ENCODE measurements at regions not wholly inside any gene's neighbourhood (a gene's known extent, or its start where the extent isn't known, plus 50 kb on each side); places are given as distances from the start of the nearest gene placed in this dataset.

DNA sequence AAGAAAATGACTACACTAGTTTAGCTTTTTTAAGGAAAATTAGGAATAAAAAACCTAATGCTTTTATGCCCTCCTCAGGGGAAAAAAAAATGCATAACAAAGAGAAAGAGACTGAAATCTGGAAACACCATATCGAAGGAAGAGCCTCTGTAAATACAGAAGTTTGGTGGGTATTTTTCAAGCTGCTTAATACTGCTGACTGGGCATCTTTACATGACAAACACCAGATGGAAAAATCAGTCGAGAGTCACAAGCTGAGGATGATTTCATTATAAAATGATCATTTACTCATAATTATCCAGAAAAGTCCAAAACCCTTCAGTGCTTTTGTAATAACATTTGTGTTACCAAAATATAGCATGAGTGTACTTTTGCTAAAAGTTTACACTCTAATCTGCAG lies 1600.7 kb upstream of the ACVR2A start:
- TF ChIP-seq, protein P1, sequence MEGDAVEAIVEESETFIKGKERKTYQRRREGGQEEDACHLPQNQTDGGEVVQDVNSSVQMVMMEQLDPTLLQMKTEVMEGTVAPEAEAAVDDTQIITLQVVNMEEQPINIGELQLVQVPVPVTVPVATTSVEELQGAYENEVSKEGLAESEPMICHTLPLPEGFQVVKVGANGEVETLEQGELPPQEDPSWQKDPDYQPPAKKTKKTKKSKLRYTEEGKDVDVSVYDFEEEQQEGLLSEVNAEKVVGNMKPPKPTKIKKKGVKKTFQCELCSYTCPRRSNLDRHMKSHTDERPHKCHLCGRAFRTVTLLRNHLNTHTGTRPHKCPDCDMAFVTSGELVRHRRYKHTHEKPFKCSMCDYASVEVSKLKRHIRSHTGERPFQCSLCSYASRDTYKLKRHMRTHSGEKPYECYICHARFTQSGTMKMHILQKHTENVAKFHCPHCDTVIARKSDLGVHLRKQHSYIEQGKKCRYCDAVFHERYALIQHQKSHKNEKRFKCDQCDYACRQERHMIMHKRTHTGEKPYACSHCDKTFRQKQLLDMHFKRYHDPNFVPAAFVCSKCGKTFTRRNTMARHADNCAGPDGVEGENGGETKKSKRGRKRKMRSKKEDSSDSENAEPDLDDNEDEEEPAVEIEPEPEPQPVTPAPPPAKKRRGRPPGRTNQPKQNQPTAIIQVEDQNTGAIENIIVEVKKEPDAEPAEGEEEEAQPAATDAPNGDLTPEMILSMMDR (IDR thresholded peaks at IDR 0.05), result no peak
- TF ChIP-seq POLR2AphosphoS5 (IDR thresholded peaks at IDR 0.05) (no peak), POLR2A (IDR thresholded peaks at IDR 0.05) (no peak)
- no peaks in the 10 kb centered on the region for H3K4me1 ChIP-seq
- no peaks in the 10 kb centered on the region for H3K9me3 ChIP-seq
- H3K36me3 ChIP-seq, result no peaks in the 10 kb centered on the region
- no peak for DNase-seq (ENCODE audit: low spot score in 2 of 2)
- H3K27ac ChIP-seq, result no peak overlapping the region
- no peaks in the 10 kb centered on the region for H3K27me3 ChIP-seq
- intact Hi-C loops (cut with DNase I; ENCODE audit: low total_unique reads), result no loop called here
- H3K4me3 ChIP-seq, result no peak overlapping the region

DNA sequence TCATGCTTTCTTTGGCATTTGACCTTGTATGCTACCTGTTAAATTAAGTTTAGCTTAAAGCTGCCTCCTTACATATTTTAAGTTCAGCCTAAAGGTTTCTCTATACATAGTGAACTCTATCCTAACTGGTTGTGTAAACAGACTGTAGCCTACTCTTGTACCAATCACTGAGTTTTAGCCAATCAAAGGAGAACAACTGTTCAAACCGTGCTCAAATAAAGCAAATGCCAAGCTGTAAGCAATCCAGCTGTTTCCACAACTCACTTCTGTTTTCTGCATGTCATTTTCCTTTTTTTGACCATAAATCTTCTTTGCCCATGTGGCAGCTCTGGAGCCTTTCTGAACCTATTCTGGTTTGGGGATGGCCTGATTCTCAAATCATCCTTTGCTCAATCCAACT lies 1603.8 kb upstream of the ACVR2A start:
- no peaks in the 10 kb centered on the region for H3K36me3 ChIP-seq

DNA sequence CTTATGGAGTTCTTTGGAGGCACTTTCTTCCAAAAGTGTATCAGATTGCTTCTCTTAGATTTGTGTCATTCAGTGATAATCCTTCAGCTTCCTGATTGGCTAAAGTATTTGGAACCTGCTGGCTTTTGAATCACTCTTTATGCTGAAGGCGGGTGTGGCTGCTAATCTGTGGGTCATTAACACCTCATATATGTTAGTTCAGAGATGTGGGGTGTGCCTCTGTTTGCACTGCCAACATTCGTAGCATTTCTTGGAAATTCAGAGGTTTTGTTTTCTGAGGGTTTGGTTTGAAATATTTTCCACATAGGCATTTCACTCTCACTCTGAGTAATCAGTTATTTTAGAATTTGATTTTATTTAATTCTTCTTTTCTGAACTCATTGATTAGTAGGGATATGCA lies 1604.4 kb upstream of the ACVR2A start:
- TF ChIP-seq, protein P1 (IDR thresholded peaks at IDR 0.05), result no peak
- TF ChIP-seq POLR2AphosphoS5 (IDR thresholded peaks at IDR 0.05) (no peak), POLR2A (IDR thresholded peaks at IDR 0.05) (no peak)
- Histone ChIP-seq H3K27me3 (no peaks in the 10 kb centered on the region), H3K9me3 (no peaks in the 10 kb centered on the region), H3K27ac (no peak overlapping the region), H3K4me3 (no peak overlapping the region), H3K36me3 (no peaks in the 10 kb centered on the region), H3K4me1 (no peaks in the 10 kb centered on the region)
- no peak for DNase-seq (ENCODE audit: low spot score in 2 of 2)
- intact Hi-C loops (cut with DNase I; ENCODE audit: low total_unique reads), result no loop called here

More for the DNA sequence above, 1603.8 kb upstream of the ACVR2A start:
- no peak for DNase-seq (ENCODE audit: low spot score in 2 of 2)
- Histone ChIP-seq H3K27me3 (no peaks in the 10 kb centered on the region), H3K27ac (no peak overlapping the region), H3K4me3 (no peak overlapping the region), H3K4me1 (no peaks in the 10 kb centered on the region), H3K9me3 (no peaks in the 10 kb centered on the region)
- intact Hi-C loops (cut with DNase I; ENCODE audit: low total_unique reads), result no loop called here
- TF ChIP-seq, protein P1 (IDR thresholded peaks at IDR 0.05), result no peak

DNA sequence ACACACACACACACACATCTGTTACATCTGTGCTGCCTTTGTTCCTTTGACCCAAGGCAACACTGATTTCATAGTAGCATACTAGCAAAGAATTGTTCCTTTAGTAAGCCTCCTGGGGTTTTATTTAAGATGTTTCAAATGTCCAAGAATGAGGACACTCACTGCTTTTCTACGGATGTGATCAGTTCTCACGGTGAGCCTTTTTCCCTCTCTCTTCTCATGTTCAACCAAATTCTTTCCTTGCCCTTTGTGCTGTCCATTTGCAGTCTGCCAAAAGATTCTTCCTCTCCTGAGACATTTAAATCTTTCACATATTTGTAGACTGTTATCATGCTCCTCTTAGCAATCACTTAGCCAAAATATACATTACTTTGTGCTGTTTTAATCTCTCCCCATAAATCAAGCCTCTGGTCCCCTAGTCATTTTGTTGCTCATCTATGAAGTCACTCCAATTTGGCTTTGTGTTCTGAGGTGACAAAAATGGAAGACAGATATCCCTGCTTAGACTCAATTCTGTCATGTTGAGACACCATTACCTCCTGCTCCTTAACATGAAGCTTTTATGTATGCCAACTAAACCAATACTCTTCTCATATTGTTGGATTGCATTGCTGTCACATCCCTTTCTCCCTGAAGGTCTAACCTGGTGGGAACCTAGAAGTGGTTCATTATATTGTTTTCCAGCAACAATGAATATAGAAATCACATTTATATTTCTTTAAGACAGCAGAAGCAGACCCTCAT lies 1605.3 kb upstream of the ACVR2A start:
- Histone ChIP-seq H3K4me3 (no peak overlapping the region), H3K27me3 (no peaks in the 10 kb centered on the region), H3K27ac (no peak overlapping the region), H3K9me3 (no peaks in the 10 kb centered on the region), H3K36me3 (no peaks in the 10 kb centered on the region), H3K4me1 (no peaks in the 10 kb centered on the region)
- intact Hi-C loops (cut with DNase I; ENCODE audit: low total_unique reads), result no loop called here
- TF ChIP-seq POLR2AphosphoS5 (IDR thresholded peaks at IDR 0.05) (no peak), POLR2A (IDR thresholded peaks at IDR 0.05) (no peak)
- TF ChIP-seq, protein P1 (IDR thresholded peaks at IDR 0.05), result no peak
- DNase-seq (ENCODE audit: low spot score in 2 of 2), result no peak

DNA sequence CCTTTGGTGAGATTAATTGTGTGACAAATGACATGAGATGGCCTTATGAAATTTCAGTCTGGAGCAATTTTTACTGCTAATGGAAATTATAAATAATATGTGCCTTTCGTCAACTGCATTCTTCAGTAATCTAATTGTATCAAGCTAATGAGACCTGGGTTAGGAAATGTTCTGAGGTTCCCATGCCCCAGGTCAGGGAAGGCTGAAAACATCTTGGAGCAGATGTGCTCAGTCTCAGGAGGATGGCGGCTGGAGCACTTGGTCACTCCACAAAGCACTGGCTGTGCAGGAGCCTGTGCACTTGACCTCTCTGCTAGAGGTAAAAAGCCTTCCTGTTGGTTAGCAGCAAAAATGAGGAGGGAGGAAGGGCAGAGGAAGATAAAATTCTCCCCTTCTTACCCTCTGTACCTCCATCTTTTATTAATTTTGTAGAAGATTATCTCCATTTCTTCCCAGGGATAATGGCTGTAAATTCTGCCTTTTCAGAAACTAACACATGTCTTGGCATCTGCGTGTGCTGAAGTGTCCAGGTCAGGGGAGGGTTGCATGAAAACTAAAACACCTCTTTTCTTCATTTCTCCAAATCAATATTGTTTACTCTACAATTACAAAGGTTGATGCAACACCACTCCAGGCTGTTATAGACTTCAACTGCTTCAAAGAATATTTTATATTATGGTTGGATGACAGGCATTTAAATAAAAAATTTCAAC lies 1606.4 kb upstream of the ACVR2A start:
- no peak for DNase-seq (ENCODE audit: low spot score in 2 of 2)
- H3K27me3 ChIP-seq, result no peaks in the 10 kb centered on the region
- TF ChIP-seq POLR2AphosphoS5 (IDR thresholded peaks at IDR 0.05) (no peak), POLR2A (IDR thresholded peaks at IDR 0.05) (no peak)
- TF ChIP-seq, protein P1 (IDR thresholded peaks at IDR 0.05), result no peak
- H3K27ac ChIP-seq, result no peak overlapping the region
- H3K36me3 ChIP-seq, result no peaks in the 10 kb centered on the region
- intact Hi-C loops (cut with DNase I; ENCODE audit: low total_unique reads), result no loop called here
- no peak overlapping the region for H3K4me3 ChIP-seq
- H3K9me3 ChIP-seq, result no peaks in the 10 kb centered on the region
- H3K4me1 ChIP-seq, result no peaks in the 10 kb centered on the region
